ENCODE measurements at regions not wholly inside any gene's neighbourhood (a gene's known extent, or its start where the extent isn't known, plus 50 kb on each side); places are given as distances from the start of the nearest gene placed in this dataset.
"Not testable (repeated sequence)": the region's sequence is repeated elsewhere in the genome, so short reads cannot be mapped to it uniquely, and the experiment has no call there.

DNA sequence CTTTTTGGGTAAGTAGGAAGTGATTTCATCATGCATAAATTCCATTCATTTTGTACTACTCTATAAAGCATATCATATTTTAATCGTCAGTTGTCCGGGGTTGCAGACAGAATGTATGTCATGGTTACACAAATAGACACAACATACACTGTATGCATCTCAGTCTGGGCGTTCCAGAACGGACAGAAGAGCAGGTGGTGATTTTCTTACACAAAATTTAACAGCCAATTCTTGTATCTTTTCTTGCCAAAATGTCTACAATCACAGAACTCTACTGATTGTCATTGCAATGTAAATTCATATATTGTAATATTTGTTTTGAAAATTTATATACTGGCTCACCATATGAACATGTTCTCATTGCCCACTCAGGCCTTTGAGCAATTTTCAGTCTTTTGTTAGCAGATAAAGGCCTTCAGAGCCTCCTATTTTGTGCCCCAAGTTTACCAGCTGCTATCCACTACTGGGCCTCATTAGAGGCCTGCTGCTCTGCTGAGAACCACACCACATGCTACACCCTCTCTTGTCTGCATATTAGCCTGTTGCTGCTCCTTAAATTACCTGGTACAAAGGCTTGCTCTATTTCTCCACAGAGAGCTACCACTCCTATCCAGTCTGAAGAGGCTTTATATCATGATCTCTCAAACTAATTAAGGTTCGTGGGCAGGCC, 61.5 kb downstream of the PRDM13 start:
- TF ChIP-seq, protein P1, sequence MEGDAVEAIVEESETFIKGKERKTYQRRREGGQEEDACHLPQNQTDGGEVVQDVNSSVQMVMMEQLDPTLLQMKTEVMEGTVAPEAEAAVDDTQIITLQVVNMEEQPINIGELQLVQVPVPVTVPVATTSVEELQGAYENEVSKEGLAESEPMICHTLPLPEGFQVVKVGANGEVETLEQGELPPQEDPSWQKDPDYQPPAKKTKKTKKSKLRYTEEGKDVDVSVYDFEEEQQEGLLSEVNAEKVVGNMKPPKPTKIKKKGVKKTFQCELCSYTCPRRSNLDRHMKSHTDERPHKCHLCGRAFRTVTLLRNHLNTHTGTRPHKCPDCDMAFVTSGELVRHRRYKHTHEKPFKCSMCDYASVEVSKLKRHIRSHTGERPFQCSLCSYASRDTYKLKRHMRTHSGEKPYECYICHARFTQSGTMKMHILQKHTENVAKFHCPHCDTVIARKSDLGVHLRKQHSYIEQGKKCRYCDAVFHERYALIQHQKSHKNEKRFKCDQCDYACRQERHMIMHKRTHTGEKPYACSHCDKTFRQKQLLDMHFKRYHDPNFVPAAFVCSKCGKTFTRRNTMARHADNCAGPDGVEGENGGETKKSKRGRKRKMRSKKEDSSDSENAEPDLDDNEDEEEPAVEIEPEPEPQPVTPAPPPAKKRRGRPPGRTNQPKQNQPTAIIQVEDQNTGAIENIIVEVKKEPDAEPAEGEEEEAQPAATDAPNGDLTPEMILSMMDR (IDR thresholded peaks at IDR 0.05; ENCODE audit: insufficient read depth, low read length), result no peak
- H3K4me3 ChIP-seq (ENCODE audit: low read depth, low read length), result no peak overlapping the region
- no peak for DNase-seq (ENCODE audit: low read depth)

DNA sequence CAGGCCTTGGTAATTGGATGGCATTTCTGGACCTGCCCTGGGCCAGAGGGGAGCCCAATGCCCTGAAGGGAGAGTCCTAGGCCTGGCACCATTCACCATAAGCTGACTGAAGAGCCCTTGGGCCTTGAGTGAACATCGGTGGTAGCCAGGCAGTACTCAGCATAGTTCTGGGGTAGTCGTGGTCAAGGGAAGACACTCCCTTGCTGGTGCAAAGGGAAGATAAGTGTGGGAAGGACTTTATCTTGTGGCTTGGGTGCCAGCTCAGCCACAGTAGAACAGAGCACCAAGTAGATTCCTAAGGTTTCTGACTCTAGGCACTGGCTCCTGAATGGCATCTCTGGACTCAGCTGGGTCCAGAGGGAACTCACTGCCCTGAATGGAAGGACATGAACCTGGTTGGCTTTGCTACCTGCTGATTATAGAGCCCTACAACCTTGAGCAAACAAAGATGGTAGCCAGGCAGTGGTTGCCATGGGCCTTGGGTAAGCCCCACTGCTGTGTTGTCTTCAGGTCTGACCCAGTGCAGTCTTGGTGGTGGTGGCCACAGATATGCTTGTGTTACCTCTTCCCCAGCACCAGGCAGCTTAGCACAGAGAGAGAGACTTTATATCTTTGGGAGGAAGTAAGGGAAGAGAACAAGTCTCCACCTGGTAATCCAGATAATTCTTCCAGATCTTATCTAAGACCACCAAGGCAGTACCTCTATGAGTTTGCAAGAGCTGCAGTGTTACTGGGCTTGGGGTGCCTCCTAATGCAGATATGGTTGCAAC, 83.5 kb downstream of the PRDM13 start:
- TF ChIP-seq, protein P1 (IDR thresholded peaks at IDR 0.05; ENCODE audit: insufficient read depth, low read length), result no peak
- H3K4me3 ChIP-seq (ENCODE audit: low read depth, low read length), result no peak overlapping the region
- DNase-seq (ENCODE audit: low read depth), result no peak

DNA sequence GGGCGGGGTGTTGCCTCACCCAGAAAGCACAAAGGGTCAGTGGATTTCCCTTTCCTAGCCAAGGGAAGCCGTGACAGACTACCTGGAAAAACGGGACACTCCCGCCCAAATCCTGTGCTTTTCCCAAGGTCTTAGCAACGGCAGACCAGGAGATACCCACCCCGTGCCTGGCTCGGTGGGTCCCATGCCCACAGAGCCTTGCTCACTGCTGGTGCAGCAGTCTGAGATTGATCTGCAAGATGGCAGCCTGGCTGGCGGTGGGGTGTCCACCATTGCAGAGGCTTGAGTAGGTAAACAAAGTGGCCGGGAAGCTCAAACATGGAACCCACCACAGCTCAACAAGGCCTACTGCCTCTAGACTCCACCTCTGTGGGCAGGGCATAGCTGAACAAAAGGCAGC, 95.7 kb downstream of the PRDM13 start:
- not testable (repeated sequence) for DNase-seq (ENCODE audit: low read depth); H3K4me3 ChIP-seq (ENCODE audit: low read depth, low read length)

DNA sequence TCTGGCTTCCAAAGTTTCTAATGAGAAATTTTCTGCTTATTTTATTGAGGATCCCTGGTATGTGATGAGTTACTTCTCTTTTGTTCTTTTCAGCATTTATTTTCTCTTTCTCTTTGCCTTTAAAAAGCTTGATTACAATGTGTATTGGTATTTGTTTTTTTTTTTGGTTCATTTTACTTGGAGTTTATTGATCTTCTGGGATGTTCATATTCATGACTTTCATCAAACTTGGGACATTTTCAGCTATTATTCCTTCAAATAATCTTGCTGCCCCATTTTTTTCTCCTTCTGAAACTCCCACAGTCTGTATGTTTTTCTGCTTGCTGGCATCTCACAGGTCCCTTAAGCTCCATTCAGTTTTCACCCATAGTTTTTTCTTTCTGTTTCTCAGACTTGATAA, 102.4 kb downstream of the PRDM13 start:
- TF ChIP-seq, protein P1 (IDR thresholded peaks at IDR 0.05; ENCODE audit: insufficient read depth, low read length), result no peak
- H3K4me3 ChIP-seq (ENCODE audit: low read depth, low read length), result no peak overlapping the region
- no peak for DNase-seq (ENCODE audit: low read depth)

DNA sequence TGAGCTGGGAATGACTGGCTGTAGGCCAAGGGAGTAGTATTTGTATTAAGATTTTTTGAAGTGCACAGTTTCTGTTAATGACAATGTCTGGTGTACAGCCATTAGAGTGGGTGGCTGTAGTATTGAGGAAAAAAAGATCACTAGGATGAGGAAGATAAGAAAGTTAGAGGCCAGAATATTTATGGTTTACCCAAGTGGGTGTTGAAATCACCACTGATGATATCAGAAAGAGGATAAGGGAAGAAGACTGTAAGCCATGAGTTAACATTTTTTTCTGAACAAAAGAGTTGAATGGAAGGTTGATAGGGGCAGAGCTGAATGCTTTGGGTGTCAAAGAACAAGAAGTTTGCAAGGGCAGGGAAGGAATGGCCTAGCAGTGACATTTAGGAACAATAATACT, 104.7 kb downstream of the PRDM13 start:
- no peak for DNase-seq (ENCODE audit: low read depth)
- TF ChIP-seq, protein P1 (IDR thresholded peaks at IDR 0.05; ENCODE audit: insufficient read depth, low read length), result no peak
- no peak overlapping the region for H3K4me3 ChIP-seq (ENCODE audit: low read depth, low read length)

DNA sequence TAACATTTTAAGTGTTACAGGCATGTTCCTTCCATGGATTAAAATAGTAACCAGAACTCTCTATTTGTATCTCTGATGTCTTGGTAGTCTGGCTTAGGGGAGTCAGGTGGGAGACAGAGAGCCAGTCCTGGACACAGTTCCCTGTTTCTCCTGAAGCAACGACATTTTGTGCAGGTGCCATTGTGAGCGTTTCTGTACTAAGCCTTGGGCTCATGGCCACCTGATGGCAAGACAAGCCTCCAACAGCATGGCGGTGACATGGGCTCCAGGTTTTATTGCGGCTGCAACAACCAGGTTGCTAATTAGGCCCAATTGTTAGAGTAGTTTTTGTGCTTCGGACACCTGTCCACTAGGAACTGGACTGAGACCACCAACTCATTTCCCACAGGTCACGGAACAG, 105.3 kb downstream of the PRDM13 start:
- TF ChIP-seq, protein P1 (IDR thresholded peaks at IDR 0.05; ENCODE audit: insufficient read depth, low read length), result no peak
- no peak overlapping the region for H3K4me3 ChIP-seq (ENCODE audit: low read depth, low read length)
- DNase-seq (ENCODE audit: low read depth), result no peak

DNA sequence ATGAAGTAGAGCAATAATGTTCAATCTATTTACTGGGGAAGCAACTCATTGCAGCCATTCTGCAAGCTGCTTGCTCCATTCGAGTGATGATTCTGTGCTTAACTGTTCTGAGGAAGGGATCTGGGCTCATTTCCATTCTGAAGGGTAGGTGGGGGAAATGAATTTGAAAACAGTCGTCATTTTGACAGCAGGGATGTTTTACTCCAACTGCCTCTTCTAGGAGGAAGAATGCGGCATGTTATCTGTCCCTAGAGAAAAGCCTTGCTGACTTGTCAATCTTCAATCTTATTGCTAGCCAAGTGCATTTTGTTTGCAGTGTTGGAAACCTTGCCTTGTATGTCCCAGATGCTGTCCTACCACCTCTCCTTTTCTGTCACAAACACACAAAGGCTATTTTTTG, 105.9 kb downstream of the PRDM13 start:
- no peak for DNase-seq (ENCODE audit: low read depth)
- H3K4me3 ChIP-seq (ENCODE audit: low read depth, low read length), result no peak overlapping the region
- TF ChIP-seq, protein P1 (IDR thresholded peaks at IDR 0.05; ENCODE audit: insufficient read depth, low read length), result no peak

DNA sequence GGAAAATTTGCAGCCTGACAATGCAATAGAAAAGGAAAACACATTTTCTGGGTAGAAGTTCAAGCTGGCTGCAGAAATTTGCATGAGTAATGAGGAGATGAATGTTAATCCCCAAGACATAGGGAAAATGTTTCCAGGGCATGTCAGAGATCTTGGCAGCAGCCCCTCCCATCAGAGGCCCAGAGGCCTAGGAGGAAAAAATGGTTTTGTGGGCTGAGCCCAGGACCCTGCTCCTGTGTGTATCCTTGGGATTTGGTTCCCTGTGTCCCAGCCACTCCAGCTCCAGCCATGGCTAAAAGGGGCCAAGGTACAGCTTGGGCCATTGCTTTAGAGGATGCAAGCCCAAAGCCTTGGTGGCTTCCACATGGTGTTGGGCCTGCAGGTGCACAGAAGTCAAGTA, 115.4 kb downstream of the PRDM13 start:
- H3K4me3 ChIP-seq (ENCODE audit: low read depth, low read length); DNase-seq (ENCODE audit: low read depth): not testable (repeated sequence)

DNA sequence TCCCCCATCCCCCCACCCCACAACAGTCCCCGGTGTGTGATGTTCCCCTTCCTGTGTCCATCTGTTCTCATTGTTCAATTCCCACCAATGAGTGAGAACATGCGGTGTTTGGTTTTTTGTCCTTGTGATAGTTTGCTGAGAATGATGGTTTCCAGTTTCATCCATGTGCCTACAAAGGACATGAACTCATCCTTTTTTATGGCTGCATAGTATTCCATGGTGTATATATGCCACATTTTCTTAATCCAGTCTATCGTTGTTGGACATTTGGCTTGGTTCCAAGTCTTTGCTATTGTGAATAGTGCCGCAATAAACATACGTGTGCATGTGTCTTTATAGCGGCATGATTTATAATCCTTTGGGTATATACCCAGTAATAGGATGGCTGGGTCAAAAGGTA, 123.6 kb downstream of the PRDM13 start:
- not testable (repeated sequence) for DNase-seq (ENCODE audit: low read depth); H3K4me3 ChIP-seq (ENCODE audit: low read depth, low read length)
